Large intestine (tissue), 3 donors: ENCODE measurements at regions not wholly inside any gene's neighbourhood (a gene's known extent, or its start where the extent isn't known, plus 50 kb on each side); places are given as distances from the start of the nearest gene placed in this dataset.
"Not testable (repeated sequence)": the region's sequence is repeated elsewhere in the genome, so short reads cannot be mapped to it uniquely, and the experiment has no call there.

ENCODE experiments used
- DNase-seq, 2 donors: peaks; one replicate each; pipeline versions ENCODE4 v3.0.0 to v3.0.0-alpha.2; 2013
- H3K27ac ChIP-seq: one replicate; pipeline ENCODE4 v1.5.1; 2013; ENCODE audit warnings: low read length
- H3K27me3 ChIP-seq: 2 replicates; pipeline ENCODE4 v1.6.1; 2013; ENCODE audit warnings: low read length; ENCODE audit not compliant: control insufficient read depth, insufficient read depth
- H3K36me3 ChIP-seq: 2 replicates; pipeline ENCODE4 v1.6.1; 2013; ENCODE audit warnings: low read length; ENCODE audit not compliant: control insufficient read depth, insufficient read depth
- H3K4me1 ChIP-seq: one replicate; pipeline ENCODE4 v1.6.1; 2013; ENCODE audit warnings: low read length; ENCODE audit not compliant: control insufficient read depth, insufficient read depth
- H3K4me3 ChIP-seq: one replicate; pipeline ENCODE4 v1.5.1; 2013; ENCODE audit warnings: low read length
- H3K9me3 ChIP-seq: one replicate; pipeline ENCODE4 v1.6.1; 2013; ENCODE audit warnings: mild to moderate bottlenecking, low read depth, low read length, moderate library complexity; ENCODE audit not compliant: control insufficient read depth
- WGBS: methylation state at CpG from one replicate; pipeline ENCODE4 v1.1.5; 2013; ENCODE audit warnings: low lambda C conversion rate; ENCODE audit not compliant: insufficient coverage; 5-methylcytosine and 5-hydroxymethylcytosine counted together

- Histone ChIP-seq H3K27me3 (no peaks in the 10 kb centered on the region), H3K27ac (no peak overlapping the region), H3K4me1 (no peaks in the 10 kb centered on the region), H3K36me3 (no peaks in the 10 kb centered on the region), H3K4me3 (no peak overlapping the region), H3K9me3 (no peaks in the 10 kb centered on the region)
- WGBS, result no CpG with 5 or more reads among the region's 3 CpGs
- no peak for DNase-seq
Observed at GRCh38 chr17:70503449-70503848, 334.1 kb downstream of the KCNJ2 start.

DNA sequence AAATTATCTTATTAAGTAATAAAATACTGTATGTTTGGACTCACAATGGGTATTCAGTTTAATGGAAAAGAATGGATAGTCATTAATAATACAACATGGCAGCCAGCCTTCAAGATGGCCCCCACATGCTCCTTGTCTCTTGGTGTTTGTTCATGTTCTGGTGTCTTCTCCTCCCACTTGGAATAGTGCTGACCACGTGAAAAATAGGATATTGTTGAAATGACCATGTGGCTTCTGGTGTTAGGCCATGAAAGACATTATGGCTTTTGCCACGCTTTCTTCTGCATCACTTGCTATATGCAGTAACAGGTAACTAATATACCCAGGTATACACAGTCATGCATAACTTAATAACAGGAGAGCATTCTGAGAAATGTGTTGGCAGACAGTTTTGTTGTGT is 341.0 kb downstream of the KCNJ2 start:
- H3K27me3 ChIP-seq, result no peaks in the 10 kb centered on the region
- H3K9me3 ChIP-seq, result no peaks in the 10 kb centered on the region
- no peak overlapping the region for H3K27ac ChIP-seq
- DNase-seq, result no peak
- no peak overlapping the region for H3K4me3 ChIP-seq
- WGBS, result no CpG with 5 or more reads among the region's 2 CpGs
- H3K4me1 ChIP-seq, result no peaks in the 10 kb centered on the region
- H3K36me3 ChIP-seq, result no peaks in the 10 kb centered on the region

GRCh38 chr17:70517816-70518215 is 348.5 kb downstream of the KCNJ2 start:
- no peaks in the 10 kb centered on the region for H3K4me1 ChIP-seq
- no peak for DNase-seq
- no peak overlapping the region for H3K4me3 ChIP-seq
- H3K27me3 ChIP-seq, result no peaks in the 10 kb centered on the region
- H3K9me3 ChIP-seq, result no peaks in the 10 kb centered on the region
- H3K36me3 ChIP-seq, result no peaks in the 10 kb centered on the region
- H3K27ac ChIP-seq, result no peak overlapping the region

- H3K9me3 ChIP-seq, result no peaks in the 10 kb centered on the region
- no peaks in the 10 kb centered on the region for H3K4me1 ChIP-seq
- 90% methylated on average over 3 of the region's 3 CpGs for WGBS
- H3K36me3 ChIP-seq, result no peaks in the 10 kb centered on the region
- H3K4me3 ChIP-seq, result no peak overlapping the region
- no peak for DNase-seq
- no peak overlapping the region for H3K27ac ChIP-seq
- no peaks in the 10 kb centered on the region for H3K27me3 ChIP-seq
Observed at GRCh38 chr17:70519300-70519699, 350.0 kb downstream of the KCNJ2 start.

GRCh38 chr17:70520447-70520846 is 351.1 kb downstream of the KCNJ2 start:
- no peaks in the 10 kb centered on the region for H3K9me3 ChIP-seq
- DNase-seq, result no peak
- no peaks in the 10 kb centered on the region for H3K27me3 ChIP-seq
- H3K36me3 ChIP-seq, result no peaks in the 10 kb centered on the region
- no peaks in the 10 kb centered on the region for H3K4me1 ChIP-seq
- H3K4me3 ChIP-seq, result no peak overlapping the region
- WGBS, result 35% methylated on average over 3 of the region's 5 CpGs
- H3K27ac ChIP-seq, result no peak overlapping the region

- Histone ChIP-seq H3K27ac (no peak overlapping the region), H3K4me3 (no peak overlapping the region), H3K36me3 (no peaks in the 10 kb centered on the region), H3K27me3 (no peaks in the 10 kb centered on the region), H3K9me3 (no peaks in the 10 kb centered on the region), H3K4me1 (no peaks in the 10 kb centered on the region)
- 100% methylated on average over 1 of the region's 4 CpGs for WGBS
- DNase-seq, result no peak
Observed at GRCh38 chr17:70520956-70521355, 351.6 kb downstream of the KCNJ2 start.

GRCh38 chr17:70521821-70522256 is 352.5 kb downstream of the KCNJ2 start:
- H3K36me3 ChIP-seq, result no peaks in the 10 kb centered on the region
- 71% methylated on average over 1 of the region's 3 CpGs for WGBS
- no peak overlapping the region for H3K27ac ChIP-seq
- H3K4me1 ChIP-seq, result no peaks in the 10 kb centered on the region
- no peaks in the 10 kb centered on the region for H3K27me3 ChIP-seq
- DNase-seq, result no peak
- H3K4me3 ChIP-seq, result no peak overlapping the region
- no peaks in the 10 kb centered on the region for H3K9me3 ChIP-seq

GRCh38 chr17:70523426-70523825 is 354.1 kb downstream of the KCNJ2 start:
- WGBS, result 90% methylated on average over 3 of the region's 4 CpGs
- no peak for DNase-seq
- H3K4me1 ChIP-seq, result no peaks in the 10 kb centered on the region
- no peaks in the 10 kb centered on the region for H3K36me3 ChIP-seq
- no peaks in the 10 kb centered on the region for H3K27me3 ChIP-seq
- H3K27ac ChIP-seq, result no peak overlapping the region
- no peak overlapping the region for H3K4me3 ChIP-seq
- H3K9me3 ChIP-seq, result no peaks in the 10 kb centered on the region

- not testable (repeated sequence) for DNase-seq, H3K4me1 ChIP-seq, H3K9me3 ChIP-seq, H3K4me3 ChIP-seq, H3K27ac ChIP-seq, H3K27me3 ChIP-seq, H3K36me3 ChIP-seq
- 100% methylated on average over 1 of the region's 7 CpGs for WGBS
Observed at GRCh38 chr17:70525035-70525434, 355.7 kb downstream of the KCNJ2 start.

DNA sequence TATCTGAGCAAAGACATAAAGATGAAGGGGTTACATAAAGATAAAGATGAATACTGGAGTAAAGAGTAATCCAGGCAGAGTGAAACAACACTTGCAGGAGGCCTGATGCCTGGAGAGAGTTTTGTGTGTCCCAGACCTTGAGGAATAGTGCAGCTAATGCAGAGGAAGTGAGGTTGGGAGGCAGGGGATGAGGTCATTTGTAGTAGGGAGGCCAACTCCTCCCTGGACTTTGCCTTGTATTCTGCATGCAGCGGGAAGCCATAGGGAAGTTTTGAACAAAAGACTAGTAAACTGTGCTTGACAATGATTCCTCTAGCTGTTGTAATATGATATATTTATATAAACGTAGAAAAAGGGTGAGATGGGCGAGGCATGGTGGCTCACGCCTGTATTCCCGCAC is 356.6 kb downstream of the KCNJ2 start:
- no peak for DNase-seq
- H3K4me3 ChIP-seq, result no peak overlapping the region
- H3K4me1 ChIP-seq, result no peaks in the 10 kb centered on the region
- WGBS, result 80% methylated on average over 1 of the region's 5 CpGs
- no peaks in the 10 kb centered on the region for H3K27me3 ChIP-seq
- H3K27ac ChIP-seq, result no peak overlapping the region
- H3K36me3 ChIP-seq, result no peaks in the 10 kb centered on the region
- H3K9me3 ChIP-seq, result no peaks in the 10 kb centered on the region

GRCh38 chr17:70527364-70527888 is 358.1 kb downstream of the KCNJ2 start:
- no peaks in the 10 kb centered on the region for H3K4me1 ChIP-seq
- no peaks in the 10 kb centered on the region for H3K36me3 ChIP-seq
- H3K27ac ChIP-seq, result no peak overlapping the region
- no peak overlapping the region for H3K4me3 ChIP-seq
- no peak for DNase-seq
- 80% methylated on average over 2 of the region's 3 CpGs for WGBS
- no peaks in the 10 kb centered on the region for H3K27me3 ChIP-seq
- no peaks in the 10 kb centered on the region for H3K9me3 ChIP-seq
